PC-9 (cell line): ENCODE measurements at regions not wholly inside any gene's neighbourhood (a gene's known extent, or its start where the extent isn't known, plus 50 kb on each side); places are given as distances from the start of the nearest gene placed in this dataset.

ENCODE experiments used
- CTCF ChIP-seq: fragments of 200-600 bp; sonication (generic); conservative IDR thresholded peaks from 2 replicates; pipeline ENCODE4 v1.6.1; 2017; ENCODE audit warnings: mixed run types, antibody characterized with exemption, mild to moderate bottlenecking, moderate library complexity
- EZH2 ChIP-seq: fragments of 200-600 bp; sonication (generic); IDR thresholded peaks from 2 replicates; pipeline ENCODE4 v1.8.0; 2017; ENCODE audit warnings: antibody characterized with exemption, low read depth

- TF ChIP-seq CTCF (no peak), EZH2 (no peak)
These were observed 315.4 kb downstream of the RBM26 start for GRCh38 chr13:79090552-79091124.
